Gastroesophageal sphincter (tissue), 3 donors: ENCODE measurements at regions not wholly inside any gene's neighbourhood (a gene's known extent, or its start where the extent isn't known, plus 50 kb on each side); places are given as distances from the start of the nearest gene placed in this dataset.

Source experiments
- CTCF ChIP-seq, 4 experiments: fragments of 200-600 bp in 2 of 4; fragments of 450-650 bp in 2 of 4; sonication (generic) in 1 of 4; IDR thresholded peaks; one replicate each; pipeline ENCODE4 v1.5.1; 2017 to 2019; ENCODE audit warnings: antibody characterized with exemption in 4 of 4, mild to moderate bottlenecking in 2 of 4, moderate library complexity in 2 of 4
- EP300 ChIP-seq: sonication (generic); formaldehyde crosslinking; IDR thresholded peaks from one replicate; pipeline ENCODE4 v1.6.1; 2017; ENCODE audit warnings: antibody characterized with exemption, mild to moderate bottlenecking
- POLR2A ChIP-seq, 2 donors: fragments of 450-650 bp; IDR thresholded peaks; one replicate each; pipeline ENCODE4 v1.6.1; 2017; ENCODE audit warnings: antibody characterized with exemption in 2 of 2, mild to moderate bottlenecking in 2 of 2, moderate library complexity in 1 of 2
- POLR2AphosphoS5 ChIP-seq: sonication (generic); formaldehyde crosslinking; IDR thresholded peaks from one replicate; pipeline ENCODE4 v1.6.1; 2017; ENCODE audit warnings: antibody characterized with exemption

- TF ChIP-seq EP300 (no peak), POLR2AphosphoS5 (no peak), CTCF (IDR thresholded peaks at IDR 0.05) (no peak), POLR2A (IDR thresholded peaks at IDR 0.05) (no peak)
Observed at GRCh38 chr2:180405520-180405919, 398.4 kb upstream of the CWC22 start.
